Cardiac fibroblast (primary cell): ENCODE measurements at regions not wholly inside any gene's neighbourhood (a gene's known extent, or its start where the extent isn't known, plus 50 kb on each side); places are given as distances from the start of the nearest gene placed in this dataset.

Experiments used
- DNase-seq, 2 donors: peaks; one replicate each; pipeline versions ENCODE4 v3.0.0 to v3.0.0-alpha.2; 2010; ENCODE audit warnings: low read depth in 2 of 2
- H3K4me3 ChIP-seq, 2 donors: replicated peaks in 1 of 2; 1 replicate in 1 of 2; 2 replicates in 1 of 2; pipeline ENCODE4 v1.5.1; 2011; ENCODE audit warnings: low read depth in 2 of 2, low read length in 2 of 2, mild to moderate bottlenecking in 2 of 2, moderate library complexity in 1 of 2
- CTCF ChIP-seq: IDR thresholded peaks from one replicate; pipeline ENCODE4 v1.5.1; 2011; ENCODE audit warnings: low read depth, mild to moderate bottlenecking, low read length, inconsistent platforms

GRCh38 chrX:115399306-115399705 is 109.8 kb downstream of the LUZP4 start:
- TF ChIP-seq CTCF, result no peak
- no peak for DNase-seq
- no peak overlapping the region for H3K4me3 ChIP-seq

GRCh38 chrX:115400960-115401359 is 111.4 kb downstream of the LUZP4 start:
- no peak for TF ChIP-seq CTCF
- H3K4me3 ChIP-seq, result no peak overlapping the region
- DNase-seq, result no peak

DNA sequence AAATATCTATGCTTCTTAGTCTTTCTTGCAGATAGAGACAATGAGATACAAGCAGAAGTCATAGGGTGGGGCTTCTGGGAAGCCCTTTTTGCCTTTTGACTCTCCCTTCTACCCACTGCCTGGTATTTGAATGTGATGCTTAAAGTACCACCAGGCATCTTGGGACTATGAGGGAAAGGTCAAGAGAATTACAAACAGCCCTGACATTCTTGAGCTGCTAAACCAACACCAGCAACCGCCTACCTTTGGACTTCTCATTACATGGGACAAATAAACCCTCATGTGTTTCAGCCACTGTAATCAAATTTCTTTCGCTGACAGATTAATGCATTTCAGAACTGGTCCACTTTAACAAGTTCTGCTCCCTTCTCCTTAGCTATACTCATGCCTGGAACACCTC is 112.8 kb downstream of the LUZP4 start:
- no peak for DNase-seq
- no peak for TF ChIP-seq CTCF
- no peak overlapping the region for H3K4me3 ChIP-seq

DNA sequence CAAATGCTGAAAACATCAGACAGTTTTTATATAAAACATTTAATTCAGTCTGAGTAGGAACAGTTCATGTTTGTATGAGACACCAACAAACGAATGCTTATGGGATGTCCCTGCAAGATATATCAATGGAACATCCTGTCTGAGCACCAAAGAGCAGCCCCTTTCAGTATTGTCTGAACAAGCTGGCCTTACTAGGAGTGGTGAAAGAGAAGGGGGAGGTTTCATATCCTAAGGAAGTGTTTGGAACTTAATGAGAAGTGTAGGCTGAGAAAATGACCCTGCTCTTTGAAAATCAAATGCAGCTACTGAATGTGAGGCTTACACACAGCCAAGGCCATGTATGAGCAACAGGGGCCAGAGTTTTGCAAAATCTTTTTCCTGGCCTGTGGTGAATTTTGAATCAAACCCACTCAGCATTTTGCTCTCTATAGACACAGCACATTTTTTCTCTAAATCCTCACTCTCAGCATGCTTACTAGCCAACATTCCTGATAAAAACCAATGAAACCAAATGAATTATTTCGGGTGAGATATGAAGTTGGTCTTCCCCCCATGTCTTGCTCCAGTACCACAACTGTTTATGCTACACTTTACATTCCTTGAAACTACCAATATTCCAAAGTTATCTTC is 119.4 kb downstream of the LUZP4 start:
- peak; percentile 19 to 72 for DNase-seq
- TF ChIP-seq CTCF, result no peak
- no peak overlapping the region for H3K4me3 ChIP-seq

GRCh38 chrX:115409551-115409950 is 120.0 kb downstream of the LUZP4 start:
- no peak for TF ChIP-seq CTCF
- no peak overlapping the region for H3K4me3 ChIP-seq
- peak; percentile 24 to 65 for DNase-seq

- DNase-seq, result no peak
- TF ChIP-seq CTCF, result no peak
- no peak overlapping the region for H3K4me3 ChIP-seq
These were observed 121.4 kb downstream of the LUZP4 start for GRCh38 chrX:115410731-115411428.
